Myocyte (in vitro differentiated cells): ENCODE measurements at regions not wholly inside any gene's neighbourhood (a gene's known extent, or its start where the extent isn't known, plus 50 kb on each side); places are given as distances from the start of the nearest gene placed in this dataset.

Experiments used
- DNase-seq: peaks from one replicate; pipeline ENCODE4 v3.0.0-alpha.2; 2012; ENCODE audit warnings: low read depth

- no peak for DNase-seq
These were observed 487.0 kb upstream of the SEMA3D start for GRCh38 chr7:85673876-85674275.

- no peak for DNase-seq
These were observed 482.4 kb upstream of the SEMA3D start for GRCh38 chr7:85669225-85669624.

DNA sequence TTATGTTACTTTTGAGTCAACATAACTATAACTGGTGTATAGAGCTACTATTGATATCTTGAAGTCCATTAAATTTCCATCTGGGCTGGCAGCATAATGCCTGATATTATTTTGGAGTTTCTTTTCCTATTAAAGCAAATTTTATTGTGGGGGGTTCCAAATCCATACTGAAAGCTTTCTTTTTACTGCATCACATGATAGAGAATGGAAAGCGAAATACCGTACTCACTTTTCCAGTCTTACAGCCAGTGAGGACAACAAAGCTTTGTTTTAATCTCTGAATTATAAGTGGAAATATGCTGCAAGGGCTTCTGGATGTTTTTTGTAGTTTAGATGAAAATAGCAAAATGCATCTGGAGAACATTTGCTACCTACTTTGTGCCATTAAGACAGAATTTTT is 477.5 kb upstream of the SEMA3D start:
- no peak for DNase-seq

GRCh38 chr7:85659364-85659763 is 472.5 kb upstream of the SEMA3D start:
- no peak for DNase-seq

DNA sequence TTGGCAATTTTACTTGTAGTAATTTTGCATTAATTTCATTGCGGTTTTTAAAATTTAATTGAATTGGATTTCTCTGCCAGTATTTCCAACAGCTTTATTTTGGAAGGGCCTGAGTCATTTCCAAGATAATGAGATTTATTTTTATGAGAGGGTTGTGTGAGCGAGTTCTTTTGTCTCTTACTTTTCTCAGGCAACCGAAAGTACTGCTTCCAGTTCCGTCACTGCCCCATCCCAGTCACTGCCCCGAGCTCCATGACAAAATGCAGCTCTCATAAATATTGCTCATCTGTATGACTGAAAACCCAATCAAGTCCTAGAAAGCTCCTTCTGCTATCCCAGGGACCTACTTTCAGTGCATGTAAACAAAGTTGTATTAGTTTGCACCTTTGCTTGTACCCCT is 468.4 kb upstream of the SEMA3D start:
- no peak for DNase-seq

DNA sequence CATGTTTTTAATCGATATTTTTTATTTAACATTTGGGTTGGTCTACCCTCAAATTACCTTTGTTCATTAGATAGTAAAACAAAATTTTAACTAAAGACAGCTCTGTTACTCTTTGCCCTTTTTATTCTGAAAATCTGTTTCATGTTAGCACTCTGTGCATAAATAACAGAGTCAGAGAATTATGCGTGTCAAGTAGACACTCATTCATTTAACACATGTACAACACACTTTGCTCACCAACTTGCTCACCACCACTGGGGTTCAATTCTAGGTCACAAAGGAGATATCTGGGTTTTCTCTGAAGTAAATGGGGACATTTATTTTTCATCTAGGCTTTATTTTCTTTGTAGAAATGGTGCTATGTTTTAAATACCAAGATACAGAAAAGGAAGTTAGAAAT is 457.4 kb upstream of the SEMA3D start:
- DNase-seq = no peak

DNA sequence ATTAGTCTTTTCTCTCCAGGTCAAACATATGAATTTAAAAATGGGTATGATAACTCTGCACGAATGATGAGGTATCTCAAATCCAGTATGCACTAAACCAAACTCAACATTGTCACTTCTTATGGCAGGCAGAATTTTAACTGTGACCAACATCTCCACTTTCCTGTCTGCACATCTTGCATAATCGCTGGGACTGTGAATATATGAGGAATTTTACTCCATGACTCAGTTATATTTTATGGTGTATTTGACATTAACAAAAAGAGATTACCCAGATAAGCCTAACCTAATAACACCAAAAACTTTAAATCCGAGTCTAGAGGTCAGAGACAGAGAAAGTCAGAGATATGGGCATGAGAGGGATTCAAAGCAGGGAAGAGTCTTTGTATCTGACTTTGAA is 454.5 kb upstream of the SEMA3D start:
- DNase-seq = no peak

DNA sequence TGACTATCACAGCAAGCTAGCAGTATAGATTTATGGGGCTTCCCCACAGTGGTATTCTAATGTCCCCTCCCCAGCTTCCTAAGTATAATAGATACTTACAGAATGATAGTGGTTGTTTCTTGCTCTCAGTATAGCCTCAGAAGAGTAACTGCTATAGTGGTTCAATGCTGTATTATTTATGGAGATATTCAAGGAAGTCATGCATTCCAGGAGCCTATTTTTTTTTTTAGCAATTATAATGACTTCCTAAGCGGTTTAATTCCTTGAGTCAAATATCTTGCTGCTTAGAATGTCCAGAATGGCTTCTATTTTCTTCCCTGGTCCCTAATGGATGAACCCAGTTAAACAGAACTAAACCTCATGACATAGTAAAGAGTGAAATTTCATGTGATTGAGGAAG is 451.5 kb upstream of the SEMA3D start:
- no peak for DNase-seq

DNA sequence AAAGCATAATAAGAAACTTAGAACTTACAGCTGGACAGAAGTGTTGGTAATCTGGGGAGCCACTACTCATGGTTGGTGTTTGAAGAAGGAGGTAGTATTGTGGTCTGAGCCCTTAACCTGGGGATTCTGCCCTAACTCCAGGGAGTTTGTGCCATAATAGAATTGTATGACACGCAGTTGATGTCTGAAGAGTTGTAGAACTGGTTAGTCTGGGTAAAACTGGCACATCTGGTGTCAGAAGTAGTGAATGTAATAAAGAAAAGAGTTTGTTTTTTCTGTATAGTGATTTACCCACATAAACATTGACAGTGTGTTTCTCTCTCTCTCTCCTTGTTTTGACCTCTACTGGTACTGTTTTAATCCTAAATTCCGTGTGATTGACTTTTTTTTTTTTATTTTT is 448.1 kb upstream of the SEMA3D start:
- no peak for DNase-seq

GRCh38 chr7:85630904-85631600 is 444.2 kb upstream of the SEMA3D start:
- DNase-seq = no peak

- DNase-seq = no peak
These were observed 441.1 kb upstream of the SEMA3D start for GRCh38 chr7:85627791-85628586.

GRCh38 chr7:85622059-85622458 is 435.2 kb upstream of the SEMA3D start:
- DNase-seq = no peak

DNA sequence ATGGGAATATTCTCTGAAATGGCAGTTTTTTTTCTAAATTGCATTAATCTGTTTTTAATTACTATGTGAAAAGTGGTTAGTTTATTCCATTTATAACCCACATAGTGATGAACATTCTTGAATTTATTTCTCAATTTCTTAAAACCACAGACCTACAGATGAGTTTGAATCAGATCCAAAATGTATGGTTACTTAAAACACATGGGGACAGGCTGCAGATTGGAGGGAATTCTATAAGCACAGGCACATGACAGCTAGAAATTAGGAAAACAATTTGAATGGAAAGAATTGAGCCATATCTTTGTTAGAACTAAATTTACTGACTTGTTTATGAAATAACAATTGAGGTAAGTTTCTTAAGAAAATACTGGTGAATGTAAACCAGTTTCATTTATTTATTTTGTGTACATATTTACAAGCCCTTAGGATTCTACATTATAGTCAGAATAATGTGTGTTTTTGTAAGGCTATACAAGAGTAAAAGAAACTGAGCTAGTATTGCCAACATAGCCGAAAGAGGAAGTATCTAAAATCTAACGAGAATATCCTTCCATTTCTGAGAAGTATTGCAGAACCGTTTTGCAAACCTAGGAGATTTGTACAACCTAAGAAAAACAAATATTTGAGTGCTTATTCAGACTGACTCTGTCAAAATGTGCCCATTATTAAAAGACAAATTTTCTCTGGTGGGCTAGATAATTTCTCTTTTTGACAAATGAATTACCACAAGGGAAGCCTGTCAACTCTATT is 434.3 kb upstream of the SEMA3D start:
- DNase-seq = no peak

GRCh38 chr7:85619236-85619635 is 432.4 kb upstream of the SEMA3D start:
- no peak for DNase-seq

DNA sequence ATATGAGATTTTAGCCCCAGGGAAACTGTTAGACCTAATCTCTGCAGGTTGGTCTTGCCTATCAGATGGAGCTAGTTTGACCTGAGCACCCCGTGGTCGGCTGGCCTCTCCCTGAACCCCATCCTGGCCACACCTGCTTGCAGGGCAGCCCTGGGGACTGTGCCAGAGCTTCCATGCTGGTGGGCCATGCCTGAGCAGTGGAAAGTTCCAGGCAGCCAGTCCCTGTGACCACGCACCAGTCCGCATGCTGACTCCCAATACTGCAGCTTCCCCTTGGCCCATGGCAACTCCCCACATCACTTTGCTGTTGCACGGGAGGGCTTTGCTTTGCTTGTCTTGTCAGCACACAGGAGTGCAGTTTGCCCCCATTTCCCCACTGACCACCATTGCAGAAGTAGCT is 427.8 kb upstream of the SEMA3D start:
- no peak for DNase-seq

DNA sequence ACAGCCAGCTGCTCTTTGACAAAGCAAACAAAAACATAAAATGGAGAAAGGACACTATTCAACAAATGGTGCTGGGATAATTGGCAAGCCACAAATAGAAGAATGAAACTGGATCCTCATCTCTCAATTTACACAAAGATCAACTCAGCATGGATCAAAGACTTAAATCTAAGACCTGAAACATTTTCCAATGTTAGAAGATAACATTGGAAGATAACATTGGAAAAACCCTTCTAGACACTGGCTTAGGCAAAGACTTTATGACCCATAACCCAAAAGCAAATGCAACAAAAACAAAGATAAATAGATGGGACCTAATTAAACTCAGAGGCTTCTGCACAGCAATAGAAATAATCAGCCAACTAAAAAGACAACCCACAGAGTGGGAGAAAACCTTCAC is 425.7 kb upstream of the SEMA3D start:
- no peak for DNase-seq

- no peak for DNase-seq
These were observed 421.9 kb upstream of the SEMA3D start for GRCh38 chr7:85608804-85609203.

DNA sequence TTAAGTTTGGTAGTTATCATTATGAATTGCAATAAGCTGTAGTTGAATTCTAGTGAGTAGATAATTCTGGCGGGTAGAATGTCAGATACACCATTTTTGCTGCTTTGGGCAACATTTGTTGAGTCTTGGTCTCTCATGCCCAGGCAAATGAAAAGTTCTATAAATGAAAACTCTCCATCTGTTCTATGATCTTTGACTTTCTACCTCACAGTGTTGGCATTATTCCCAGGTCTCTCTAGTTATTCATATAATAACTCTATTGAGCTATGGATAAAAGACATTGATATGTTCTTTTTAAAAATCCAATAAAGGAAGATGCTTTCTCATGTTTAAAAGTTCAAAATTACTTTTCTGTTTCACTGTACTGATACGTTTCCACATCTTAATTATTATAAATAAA is 415.3 kb upstream of the SEMA3D start:
- DNase-seq = no peak

GRCh38 chr7:85600395-85600794 is 413.5 kb upstream of the SEMA3D start:
- no peak for DNase-seq

DNA sequence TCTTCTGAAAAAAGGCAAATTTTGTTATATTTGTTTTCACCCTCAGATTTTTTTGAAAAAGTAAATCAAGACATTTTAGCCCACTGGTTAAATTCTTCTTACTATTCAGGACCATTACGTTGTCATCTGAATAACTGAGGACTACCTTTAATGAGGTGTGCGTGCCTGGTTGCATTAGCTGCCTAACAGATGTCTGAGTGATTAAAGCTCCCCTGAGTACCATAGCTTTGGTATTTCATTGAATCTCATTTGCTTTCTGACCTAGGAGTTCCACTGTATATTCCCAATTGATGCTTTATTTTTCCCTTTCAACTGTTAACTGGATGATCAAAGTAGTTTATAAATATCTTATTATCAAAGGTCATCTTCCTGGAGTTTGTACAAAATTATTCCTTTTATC is 410.0 kb upstream of the SEMA3D start:
- DNase-seq = no peak

- DNase-seq = no peak
These were observed 408.9 kb upstream of the SEMA3D start for GRCh38 chr7:85595750-85596178.

DNA sequence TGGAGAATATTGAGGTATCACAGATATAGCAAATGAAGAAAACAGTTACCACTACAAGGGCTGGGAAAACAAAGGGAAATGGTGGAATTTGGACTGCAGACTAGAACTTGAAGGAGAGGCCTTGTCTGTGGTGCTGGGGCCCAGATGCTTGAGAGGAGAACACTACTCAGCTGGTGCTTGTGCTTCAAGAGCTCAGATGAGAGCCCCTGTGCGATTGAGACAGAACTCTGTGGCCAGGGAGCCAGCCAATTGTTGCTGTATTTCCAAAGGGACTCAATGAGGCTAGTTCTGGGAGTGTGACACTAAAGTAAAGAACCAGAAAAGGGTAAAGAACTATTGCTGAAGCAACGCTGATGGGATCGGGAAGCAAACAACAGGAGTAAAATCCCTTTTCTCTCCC is 406.5 kb upstream of the SEMA3D start:
- no peak for DNase-seq
